ENCODE measurements at regions not wholly inside any gene's neighbourhood (a gene's known extent, or its start where the extent isn't known, plus 50 kb on each side); places are given as distances from the start of the nearest gene placed in this dataset.

DNA sequence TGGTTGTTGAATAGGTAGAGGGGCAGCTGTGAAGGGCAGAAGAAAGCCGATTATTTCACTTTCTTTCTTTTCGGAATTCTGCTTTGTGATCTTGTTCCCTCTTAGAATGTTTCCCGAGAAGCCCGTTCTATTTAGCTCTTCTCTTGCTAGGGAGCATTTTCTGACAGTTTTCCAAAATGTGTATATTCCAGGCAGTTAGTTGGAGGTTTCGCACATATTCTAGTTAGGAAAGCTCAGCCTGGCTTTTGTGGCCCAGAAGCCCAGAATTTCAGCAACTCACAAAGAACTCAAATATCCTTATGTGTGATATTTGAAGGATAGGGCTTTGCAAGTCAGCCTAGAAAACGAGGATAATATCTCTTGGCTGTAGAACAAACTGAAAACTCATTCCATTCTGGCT is 461.0 kb upstream of the C9orf72 start:
- no peak for DNase-seq

DNA sequence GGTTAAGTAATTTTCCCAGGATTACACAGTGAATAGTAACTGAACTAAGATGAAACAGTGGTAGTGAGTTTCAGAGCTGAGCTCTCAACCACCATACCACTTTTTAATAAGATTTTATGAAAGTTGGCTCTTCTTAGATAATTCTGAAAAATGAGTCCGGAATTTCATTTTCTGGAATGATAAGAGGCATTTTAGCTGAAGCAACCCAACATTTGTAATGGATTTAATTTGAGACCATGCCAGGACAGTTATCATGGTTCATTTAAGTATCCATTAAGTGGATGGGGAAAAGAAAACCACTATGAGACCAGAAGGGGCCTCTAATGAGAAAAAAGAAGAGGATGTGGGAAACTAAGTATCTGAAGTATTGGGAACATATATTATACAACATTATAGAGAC is 464.7 kb upstream of the C9orf72 start:
- DNase-seq: no peak

DNA sequence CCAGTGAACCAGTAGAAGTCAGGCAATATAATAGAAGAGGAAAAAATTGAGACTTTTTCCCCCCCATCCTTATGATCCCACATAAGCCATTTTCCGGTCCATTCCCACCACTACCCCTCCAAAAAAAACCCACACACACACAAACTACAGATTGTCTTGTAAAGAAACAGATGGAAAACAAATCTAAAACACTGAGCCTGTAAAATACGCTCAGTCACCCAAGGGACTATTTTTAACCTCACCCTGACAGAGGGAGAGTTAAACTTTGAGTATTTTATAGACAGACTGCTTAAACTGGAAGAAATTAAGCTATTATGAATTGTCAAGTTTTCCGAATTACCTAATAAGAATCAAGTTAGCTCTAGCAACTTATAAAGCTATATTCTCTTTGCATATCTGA is 471.8 kb upstream of the C9orf72 start:
- DNase-seq: no peak

DNA sequence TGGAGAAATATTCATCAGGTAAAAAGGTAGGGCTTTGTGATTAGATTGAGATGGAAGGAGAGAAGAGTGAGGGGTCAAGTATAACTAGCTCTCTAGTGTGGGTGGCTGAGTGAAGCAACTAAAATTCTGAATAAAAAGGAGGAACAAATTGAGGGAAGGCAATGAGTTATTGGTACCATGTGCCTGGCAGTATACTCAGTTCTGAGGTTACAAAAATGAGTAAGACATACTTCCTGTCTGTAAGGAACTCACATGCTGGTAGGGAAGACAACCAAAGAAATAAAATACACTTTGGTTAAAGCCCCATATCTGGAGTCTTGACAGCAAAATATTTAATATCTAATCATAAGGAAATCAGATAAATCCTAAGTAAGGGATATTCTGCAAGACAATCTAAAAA is 476.8 kb upstream of the C9orf72 start:
- DNase-seq: no peak

DNA sequence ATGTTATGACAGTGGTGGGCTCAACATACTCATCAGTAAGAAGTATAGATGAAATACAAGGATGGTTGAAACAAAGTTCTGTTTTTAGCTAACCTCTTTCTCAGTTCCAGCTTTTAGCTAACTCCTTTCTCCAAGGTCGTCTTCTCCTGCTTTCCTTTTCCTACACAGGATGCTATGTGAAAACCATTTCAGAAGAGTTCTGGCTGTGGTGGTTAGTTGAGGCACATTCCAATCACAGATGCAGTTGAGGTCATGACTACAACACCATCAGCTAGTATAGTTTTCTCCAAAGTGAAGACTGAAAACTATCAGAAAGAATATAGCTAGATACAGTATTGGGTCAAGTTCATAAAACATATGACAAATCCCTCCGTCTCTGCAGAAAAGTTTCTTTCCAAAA is 477.7 kb upstream of the C9orf72 start:
- no peak for DNase-seq

DNA sequence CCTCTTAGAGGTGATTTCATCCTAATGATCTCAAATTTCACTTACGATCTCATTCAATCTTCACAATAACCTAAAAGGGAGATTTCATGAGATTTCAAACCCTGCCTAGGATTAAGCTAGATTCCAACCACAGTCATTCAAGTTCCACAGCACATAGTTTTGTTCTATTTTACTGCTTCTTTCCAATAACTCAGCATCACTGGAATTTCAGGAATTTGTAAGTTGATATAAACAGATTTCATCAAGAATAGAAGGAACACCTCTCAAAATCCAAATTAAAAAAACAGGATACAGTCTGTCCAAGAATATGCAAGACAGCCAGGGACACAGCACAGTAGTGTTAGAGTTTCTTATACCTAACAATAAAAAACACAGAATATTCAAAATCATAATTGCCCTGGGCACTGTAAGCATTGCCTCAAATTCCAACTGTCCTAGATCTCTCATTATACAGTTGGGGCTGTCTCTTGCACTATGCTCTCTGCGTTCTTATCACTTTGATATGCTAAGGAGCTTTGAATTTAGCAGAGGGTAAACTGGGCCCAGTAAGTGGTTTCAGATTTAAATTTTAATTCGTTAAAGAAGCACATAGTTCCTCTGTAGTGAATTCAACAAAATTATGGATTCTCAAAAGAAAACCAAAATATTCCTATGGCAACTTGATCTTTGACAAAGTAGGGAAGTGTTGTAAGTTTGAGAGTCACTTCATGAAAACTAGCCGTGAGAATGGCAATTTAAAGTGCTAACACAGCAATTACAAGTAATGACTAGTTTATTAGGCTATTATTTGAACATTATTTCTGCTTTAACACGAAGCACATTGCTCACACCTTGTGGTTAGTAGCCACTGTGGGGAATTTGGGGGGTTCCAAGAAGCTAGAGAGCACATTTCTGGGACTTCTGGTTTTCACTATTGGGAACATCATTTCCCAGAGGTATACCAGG is 478.6 kb upstream of the C9orf72 start:
- DNase-seq: no peak

DNA sequence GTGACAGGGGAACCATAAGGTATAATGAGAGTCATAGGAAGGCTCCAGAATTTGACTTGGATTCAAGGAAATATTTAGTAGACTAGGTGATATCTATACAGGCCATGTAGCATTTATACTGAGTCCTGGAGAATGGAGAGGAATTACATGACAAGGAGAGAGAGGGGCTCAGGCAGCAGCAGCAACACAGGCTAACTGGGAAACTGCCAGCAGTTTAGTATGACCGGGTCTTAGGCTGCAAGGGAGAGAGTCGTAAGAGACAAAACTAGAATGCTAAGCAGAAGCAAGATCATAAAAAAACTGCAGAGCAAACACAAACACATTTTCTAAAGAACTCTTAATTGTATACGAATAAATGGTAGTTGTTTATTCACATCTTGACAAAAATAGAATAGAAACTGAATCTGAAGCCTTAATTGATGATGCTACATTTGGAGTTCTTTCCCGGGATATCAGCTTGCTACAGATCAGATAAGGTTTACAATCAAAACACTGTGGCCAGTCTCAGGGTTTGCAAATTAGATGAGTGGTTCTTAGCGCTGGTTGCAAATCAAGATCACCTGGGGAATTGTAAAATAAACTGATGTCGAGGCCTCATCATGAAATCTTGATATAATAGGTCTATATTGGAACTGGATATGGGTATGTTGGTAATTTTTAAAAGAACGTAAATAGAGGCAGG is 480.0 kb upstream of the C9orf72 start:
- no peak for DNase-seq

DNA sequence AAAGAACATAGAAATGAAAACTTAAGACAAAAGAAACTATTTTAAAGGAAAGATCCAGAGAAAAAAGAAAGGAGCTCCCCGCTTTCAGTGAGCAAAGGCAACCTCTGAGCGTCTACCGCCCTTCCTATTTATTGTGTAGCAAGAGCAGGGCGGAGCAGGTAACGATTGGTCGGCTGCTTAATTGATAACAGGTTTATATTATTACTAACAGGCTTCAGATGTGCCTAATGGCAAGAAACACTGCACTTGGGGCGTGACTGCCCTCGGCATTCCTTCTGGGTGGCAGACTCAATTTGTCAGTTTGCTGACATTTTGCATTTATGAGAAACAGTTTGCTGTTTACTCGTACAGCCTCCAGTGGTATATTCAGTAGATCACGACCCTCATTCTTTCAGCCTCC is 482.7 kb upstream of the C9orf72 start:
- no peak for DNase-seq

DNA sequence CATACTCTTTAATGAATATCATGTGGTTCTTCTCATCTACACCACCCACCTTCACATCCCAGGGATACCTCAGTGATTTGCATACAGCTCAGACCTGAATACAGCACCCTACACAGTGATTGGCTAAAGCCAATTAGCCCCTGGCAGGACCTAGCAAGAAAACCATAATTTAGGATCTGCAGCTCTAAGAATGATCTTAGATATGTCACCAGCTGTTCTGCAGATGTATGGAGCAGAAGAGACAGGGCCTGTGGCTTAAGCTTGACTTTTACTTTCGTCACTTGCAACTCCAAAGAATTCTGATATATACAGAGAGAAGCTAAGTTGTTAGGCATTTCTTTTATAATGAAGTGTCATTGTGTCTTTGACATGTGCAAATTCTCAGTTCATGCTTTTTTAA is 483.2 kb upstream of the C9orf72 start:
- DNase-seq: no peak

DNA sequence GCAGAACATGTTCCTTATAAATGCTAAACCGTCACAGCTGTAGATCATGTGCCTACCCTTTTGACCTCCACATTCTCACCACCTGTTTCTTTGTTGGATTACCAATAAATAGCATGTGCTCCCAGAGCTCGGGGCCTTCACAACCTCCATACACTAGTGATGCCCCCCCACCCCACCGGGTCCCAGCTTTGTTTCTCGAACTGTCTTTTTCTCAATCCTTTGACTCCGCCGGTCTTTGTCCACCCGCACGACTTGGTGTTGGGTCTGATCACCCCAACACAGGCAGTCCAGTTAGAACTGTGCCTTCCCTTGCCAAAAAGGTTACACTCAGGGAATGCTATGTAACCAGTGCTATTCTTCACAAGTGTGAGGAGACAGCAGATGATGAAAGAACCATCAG is 485.9 kb upstream of the C9orf72 start:
- no peak for DNase-seq

DNA sequence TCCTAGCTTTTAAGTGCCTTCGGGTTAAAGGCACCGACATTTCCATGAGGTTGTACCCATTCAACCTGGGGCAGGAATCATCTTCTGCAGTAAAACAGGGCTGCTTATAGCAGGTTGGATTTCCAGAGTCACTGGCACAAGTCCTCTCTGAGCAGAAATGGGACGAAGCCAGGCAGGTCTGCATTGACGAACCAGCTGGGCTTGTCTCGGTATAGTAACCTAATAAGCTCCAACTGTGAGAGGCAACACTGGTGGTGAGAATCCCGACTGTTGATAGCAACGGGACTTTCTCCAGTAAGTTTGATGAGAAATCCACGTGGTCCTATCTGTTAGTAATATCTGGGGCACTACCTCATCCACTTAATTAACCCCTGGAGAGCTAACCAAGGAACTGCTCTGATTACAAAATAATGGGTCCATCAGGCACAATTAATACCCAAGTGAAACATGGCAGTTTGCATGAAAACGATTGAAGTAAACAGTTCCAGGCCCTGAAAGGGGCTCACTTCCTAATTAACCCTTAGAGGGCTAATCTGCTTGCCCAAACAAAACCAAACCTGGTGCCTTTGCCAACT is 491.0 kb upstream of the C9orf72 start:
- DNase-seq: no peak

DNA sequence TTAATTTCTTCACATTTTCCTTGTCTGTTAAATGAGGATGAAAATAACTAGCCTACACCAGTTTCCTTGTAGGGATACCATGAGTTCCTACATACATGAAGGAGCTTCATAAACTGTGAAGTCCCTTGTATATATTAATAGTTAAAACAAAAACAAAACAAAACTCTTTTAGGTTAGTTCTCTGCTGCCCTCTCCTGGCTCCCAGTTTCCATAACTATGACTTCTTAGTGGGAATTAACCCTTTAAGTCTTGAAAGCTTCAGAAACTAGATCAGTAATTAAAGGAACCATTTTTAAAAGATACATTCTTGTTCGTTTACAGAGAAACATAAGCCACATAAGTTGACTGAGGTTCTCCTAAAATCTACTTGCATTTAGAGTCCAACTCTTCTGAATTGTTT is 500.0 kb upstream of the C9orf72 start:
- no peak for DNase-seq

DNA sequence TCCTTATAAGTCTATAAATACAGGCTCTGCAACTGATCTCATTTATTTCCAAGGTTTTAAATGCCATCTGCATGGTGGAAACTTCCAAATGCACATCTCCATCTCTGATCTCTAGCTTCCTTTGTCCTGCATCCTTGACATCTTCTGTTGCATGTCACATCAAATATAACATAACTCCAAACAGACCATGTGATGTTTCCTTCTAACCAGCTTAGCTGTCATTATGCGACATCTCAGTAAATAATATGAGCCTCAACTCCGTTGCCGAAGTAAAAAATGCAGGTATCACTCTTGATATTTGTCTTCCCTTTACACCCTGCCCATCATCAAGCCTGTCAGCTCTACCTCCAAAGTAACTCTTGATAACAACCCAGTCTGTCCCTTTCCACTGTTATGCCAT is 506.4 kb upstream of the C9orf72 start:
- DNase-seq: no peak

DNA sequence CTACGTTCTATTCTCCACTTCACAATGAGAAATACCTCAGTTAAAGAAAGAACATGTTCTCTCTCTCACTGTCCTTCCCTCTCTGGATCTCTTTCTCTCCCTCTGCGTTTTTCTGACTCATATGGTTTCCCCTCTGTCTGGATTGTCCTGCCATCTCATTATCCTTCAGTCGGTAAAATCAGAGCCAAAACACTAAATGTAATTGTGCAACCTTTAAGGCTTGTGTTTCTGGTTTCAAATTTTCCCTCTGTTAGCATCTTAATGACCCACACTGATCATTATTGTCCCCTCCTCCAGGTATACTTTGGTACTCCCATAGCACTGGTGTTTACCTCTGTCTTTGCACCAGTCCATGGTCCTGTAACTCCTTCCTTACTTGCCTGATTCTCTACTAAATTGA is 509.4 kb upstream of the C9orf72 start:
- no peak for DNase-seq

DNA sequence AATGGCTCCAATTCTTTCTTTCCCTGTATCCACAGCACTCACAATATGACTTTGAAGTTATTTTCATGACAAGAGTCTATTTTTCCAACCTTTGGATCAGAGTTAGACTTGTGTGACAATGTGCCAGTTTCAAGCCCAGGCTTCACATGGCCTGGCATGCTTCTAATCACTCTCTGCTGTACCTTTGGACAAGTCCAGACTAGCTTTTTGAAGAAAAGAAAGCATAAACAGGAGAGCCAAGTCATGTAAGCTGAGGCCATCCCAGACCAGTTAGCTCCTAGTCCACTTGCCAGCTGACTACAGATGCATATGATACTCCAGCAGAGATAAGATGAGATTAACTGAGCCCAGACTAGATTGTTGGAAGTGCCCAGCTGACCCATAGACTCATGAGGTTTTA is 513.6 kb upstream of the C9orf72 start:
- no peak for DNase-seq

DNA sequence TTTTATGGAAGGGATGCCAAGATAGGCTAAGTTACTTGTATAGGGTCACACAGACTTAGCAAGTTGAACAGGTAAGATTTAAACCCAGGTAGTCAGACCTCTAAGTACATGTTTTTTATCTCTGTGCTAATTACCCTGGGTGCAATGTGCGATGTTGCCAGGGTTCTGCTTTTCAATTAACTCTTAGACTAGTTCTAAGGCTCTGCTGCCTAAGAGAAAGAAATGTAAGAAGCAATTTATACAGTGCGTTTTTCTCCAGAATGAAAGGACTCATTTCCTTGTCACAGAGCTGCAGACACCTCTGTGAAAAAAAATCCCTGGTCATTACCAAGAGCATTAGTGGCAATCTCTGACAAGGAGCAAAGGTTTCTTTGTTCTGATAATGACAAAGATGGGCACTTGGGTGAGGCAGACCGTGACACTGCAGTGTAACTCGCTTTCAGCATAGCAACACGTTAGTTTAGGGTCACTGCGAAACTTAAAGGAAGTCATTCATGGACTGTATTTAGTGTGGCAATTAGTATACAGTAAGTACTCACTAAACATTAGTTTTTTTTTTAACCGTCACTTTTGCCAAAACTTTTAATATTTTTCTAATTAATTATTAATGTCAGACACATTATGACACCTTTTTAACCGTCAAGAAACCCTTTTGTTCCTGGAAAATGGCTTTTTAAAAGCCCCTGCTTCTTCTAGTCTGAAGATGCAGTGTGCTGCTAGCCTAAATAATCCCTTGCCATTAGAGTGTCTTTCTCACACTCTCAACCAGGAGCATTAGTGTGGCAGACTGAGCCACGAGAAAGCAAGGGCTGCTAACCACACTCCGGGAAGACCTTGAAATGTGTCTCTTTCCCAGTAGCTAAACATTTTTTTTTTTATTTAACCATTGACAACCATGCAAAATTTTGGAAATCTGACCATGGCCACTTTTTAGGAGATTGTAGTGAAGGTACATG is 520.0 kb upstream of the C9orf72 start:
- no peak for DNase-seq

DNA sequence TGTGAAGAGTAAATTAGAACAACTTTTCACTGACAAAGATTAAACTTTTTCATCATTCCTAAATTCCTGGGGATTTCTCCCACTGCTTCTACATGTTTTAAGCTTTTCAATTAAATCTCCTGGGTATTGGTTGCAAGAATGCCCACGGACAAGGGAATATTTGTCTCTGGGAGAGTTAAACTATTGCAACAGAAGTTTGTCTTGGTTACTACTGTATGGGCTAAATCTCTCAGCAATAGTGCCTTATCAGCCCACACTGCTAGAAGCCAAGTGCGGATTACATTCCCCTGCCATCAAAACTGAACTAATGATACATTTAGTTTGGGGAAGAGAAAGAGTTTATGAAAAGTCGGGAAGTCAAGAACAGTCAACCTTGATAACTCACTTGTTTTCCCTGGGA is 528.2 kb upstream of the C9orf72 start:
- DNase-seq: no peak

DNA sequence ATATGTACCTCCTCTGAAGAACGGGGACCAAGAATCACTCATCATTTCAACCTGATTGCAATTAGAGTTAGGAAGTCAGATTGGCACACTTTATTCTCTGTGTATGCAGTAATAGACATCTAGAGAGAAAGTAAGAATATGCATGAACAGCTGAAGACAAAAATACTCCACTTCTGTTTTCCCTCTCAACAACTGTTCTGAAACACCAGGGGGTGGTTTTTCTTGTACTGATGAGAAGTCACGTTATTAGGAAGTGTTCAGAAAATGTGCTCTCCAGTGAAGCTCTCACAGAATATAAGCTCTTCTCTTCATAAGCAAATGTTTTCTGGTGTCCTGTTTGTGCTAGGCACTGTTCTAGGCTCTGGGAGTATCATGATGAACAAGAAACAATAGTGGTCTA is 531.7 kb upstream of the C9orf72 start:
- DNase-seq: no peak

DNA sequence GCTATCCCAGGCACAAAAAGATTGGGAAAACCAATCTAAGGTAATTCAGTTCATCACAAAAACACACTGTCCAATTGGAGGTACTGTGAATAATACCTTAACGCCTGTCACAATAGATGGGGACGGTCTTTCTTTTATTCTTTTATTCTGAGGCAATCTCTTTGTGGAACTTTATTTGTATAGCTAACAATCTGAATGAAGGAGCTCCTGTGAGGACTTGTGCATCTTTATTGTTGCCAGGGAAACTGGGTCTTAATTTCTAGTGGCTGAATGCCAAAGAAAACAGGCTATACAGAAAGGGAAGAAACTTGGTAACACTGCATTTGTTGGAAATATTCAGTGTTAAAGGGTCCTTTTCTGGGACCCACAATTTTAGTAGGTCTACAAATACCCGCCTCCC is 546.9 kb upstream of the C9orf72 start:
- no peak for DNase-seq

DNA sequence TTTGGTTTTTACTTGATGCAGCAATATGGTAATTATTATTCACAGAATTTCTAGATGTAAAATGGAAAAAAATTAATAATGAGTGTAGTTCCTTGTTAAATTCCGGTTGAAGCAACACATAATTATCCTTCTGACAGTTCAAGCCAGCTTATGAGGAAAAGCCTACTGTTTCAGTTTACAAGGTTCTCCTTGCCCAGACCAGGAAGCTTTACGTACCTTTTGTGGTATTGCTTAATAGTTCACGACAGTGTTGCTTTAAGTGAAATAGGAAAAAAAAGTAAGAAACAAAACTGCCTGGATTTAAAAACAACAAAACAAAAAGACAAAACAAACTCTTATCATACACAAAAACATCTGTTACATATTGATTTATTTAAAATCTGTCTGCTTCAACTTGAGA is 547.3 kb upstream of the C9orf72 start:
- DNase-seq: no peak

DNA sequence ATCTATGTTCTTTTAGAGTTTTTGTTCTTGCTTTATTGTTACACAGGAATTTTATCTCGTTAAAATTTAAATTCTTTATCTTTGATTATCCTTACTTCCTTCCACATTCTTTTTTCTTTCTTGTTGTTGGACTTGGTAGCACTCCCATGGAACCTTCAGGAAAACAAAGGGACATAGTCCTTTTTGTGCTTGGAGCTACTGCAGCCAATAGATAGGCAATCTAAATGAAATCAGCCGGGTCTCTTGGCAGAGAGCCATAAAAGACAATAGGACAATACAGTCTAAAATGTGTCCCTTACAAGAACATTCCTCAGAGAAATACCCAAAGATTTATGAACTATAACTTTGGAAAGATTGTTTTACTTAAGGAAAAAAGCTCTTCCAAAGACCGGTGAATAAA is 548.1 kb upstream of the C9orf72 start:
- DNase-seq: no peak

DNA sequence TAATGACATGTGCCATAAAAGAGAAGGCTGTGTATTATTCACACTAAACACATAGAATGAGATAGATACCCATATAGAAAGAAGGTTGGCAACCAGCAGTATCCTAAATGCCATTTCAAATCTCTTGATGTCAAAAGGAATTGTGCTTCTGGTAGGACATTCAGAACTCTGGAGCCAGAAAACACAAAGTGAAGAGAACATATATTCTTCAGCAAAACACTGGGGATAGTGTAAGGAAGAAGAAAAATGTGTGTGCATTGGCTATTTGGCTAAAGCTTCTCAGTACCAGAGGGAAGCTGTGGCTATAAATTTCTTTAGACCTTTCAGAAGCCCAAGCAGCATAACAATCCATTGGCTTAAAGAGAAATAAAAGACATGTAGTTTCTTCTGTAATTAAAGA is 551.6 kb upstream of the C9orf72 start:
- DNase-seq: no peak

DNA sequence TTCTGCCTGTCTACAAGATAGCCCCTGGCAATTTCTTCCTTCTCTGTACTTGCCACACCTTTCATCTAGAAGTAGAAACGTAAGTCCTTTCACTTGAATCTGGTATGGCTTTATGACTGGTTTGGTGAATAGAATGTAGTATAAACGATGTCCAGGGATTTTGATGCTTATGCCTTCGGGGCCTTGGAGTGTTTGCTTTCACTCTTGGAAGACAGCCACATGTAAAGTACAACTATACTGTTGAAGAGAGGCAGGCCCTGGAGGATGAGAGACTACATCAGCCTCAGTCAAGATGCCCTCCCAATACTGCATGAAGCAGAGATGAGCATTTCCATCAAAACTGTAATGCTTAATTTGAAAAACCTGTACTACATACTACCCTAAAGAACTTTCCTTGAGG is 553.8 kb upstream of the C9orf72 start:
- DNase-seq: no peak
